SK-N-SH (cell line): ENCODE measurements at regions not wholly inside any gene's neighbourhood (a gene's known extent, or its start where the extent isn't known, plus 50 kb on each side); places are given as distances from the start of the nearest gene placed in this dataset.

Experiments used
- JUND ChIP-seq: IDR thresholded peaks from 2 replicates; pipeline ENCODE4 v1.4.0; 2012
- MXI1 ChIP-seq: IDR thresholded peaks from 2 replicates; pipeline ENCODE4 v1.6.1; 2012; ENCODE audit warnings: mild to moderate bottlenecking, low read depth, low read length, improper control_type of control experiment
- RFX5 ChIP-seq: IDR thresholded peaks from 2 replicates; pipeline ENCODE4 v1.6.1; 2012; ENCODE audit warnings: mild to moderate bottlenecking, improper control_type of control experiment, low read length
- TF ChIP-seq, protein P1 (sequence below): fragments of 200-600 bp; sonication (generic); IDR thresholded peaks from 2 replicates; pipeline ENCODE4 v1.6.1; 2017; ENCODE audit warnings: antibody characterized with exemption, mild to moderate bottlenecking, moderate library complexity

DNA sequence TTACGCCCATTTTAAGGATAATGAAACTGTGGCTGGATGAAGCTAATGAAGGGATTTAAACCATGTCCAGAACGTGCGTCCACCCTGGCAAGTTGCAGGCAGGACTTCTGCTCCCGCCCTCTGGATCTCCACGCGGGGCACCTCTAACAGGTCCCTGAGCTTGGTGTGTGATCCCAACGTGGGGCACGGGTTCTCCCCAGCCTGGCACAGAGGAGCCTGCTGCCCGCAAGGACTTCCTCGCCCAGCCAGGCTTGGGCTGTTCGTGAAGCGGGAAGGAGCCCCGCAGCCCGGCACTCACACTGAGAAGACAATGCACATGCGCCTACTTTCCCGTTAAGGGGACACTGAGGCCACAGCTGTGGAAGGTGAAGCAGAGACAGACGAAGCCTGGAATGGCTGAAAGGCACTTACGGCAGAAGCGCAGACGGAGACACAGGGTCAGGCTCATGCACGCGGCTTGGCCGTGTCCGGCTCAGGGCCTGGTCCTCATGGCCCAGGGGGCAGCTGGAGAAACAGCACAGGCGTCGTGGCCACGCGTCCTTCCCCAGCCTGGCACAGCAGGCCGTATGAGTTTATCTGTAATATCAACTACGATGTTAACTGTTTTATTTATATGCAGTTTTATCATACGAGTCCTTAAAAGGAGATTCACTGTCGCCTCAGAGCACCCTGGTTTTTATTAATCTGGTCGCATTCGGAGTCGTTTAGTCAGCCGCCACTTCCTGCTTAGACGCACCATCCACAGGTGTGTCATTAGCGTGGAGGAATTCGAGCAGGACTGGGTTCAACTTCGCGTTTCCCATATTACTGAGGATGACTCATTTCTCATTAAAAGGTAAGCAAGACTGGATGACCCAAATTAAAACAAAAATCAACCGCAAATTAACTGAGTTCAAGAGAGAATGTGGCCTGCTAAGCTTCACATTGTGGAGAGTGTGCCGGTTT, 835.9 kb downstream of the GALR1 start:
- TF ChIP-seq, protein P1, sequence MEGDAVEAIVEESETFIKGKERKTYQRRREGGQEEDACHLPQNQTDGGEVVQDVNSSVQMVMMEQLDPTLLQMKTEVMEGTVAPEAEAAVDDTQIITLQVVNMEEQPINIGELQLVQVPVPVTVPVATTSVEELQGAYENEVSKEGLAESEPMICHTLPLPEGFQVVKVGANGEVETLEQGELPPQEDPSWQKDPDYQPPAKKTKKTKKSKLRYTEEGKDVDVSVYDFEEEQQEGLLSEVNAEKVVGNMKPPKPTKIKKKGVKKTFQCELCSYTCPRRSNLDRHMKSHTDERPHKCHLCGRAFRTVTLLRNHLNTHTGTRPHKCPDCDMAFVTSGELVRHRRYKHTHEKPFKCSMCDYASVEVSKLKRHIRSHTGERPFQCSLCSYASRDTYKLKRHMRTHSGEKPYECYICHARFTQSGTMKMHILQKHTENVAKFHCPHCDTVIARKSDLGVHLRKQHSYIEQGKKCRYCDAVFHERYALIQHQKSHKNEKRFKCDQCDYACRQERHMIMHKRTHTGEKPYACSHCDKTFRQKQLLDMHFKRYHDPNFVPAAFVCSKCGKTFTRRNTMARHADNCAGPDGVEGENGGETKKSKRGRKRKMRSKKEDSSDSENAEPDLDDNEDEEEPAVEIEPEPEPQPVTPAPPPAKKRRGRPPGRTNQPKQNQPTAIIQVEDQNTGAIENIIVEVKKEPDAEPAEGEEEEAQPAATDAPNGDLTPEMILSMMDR = no peak
- TF ChIP-seq JUND = no peak
- TF ChIP-seq RFX5 = no peak
- TF ChIP-seq MXI1 = no peak
